DLD1 (cell line): ENCODE measurements at regions not wholly inside any gene's neighbourhood (a gene's known extent, or its start where the extent isn't known, plus 50 kb on each side); places are given as distances from the start of the nearest gene placed in this dataset.
"Not testable (repeated sequence)": the region's sequence is repeated elsewhere in the genome, so short reads cannot be mapped to it uniquely, and the experiment has no call there.

Source experiments
- in situ Hi-C: cut with HindIII; loops from 2 replicates; pipeline ENCODE4 v1.10.0; 2017; ENCODE audit warnings: low sequenced_read_pairs

- in situ Hi-C loops = no loop called here
These were observed 560.8 kb downstream of the POM121L12 start for GRCh38 chr7:53596230-53596629.

- in situ Hi-C loops = no loop called here
These were observed 564.9 kb downstream of the POM121L12 start for GRCh38 chr7:53600296-53600695.

GRCh38 chr7:53602817-53603418 lies 567.5 kb downstream of the POM121L12 start:
- in situ Hi-C loops = no loop called here

- in situ Hi-C loops = no loop called here
These were observed 568.0 kb downstream of the POM121L12 start for GRCh38 chr7:53603461-53603860.

- in situ Hi-C loops = no loop called here
These were observed 568.8 kb downstream of the POM121L12 start for GRCh38 chr7:53604201-53604600.

GRCh38 chr7:53607961-53608360 lies 572.5 kb downstream of the POM121L12 start:
- in situ Hi-C loops = no loop called here

- in situ Hi-C loops = no loop called here
These were observed 573.8 kb downstream of the POM121L12 start for GRCh38 chr7:53609185-53609584.

- in situ Hi-C loops = no loop called here
These were observed 575.6 kb downstream of the POM121L12 start for GRCh38 chr7:53611043-53611442.

GRCh38 chr7:53624356-53624755 lies 588.9 kb downstream of the POM121L12 start:
- in situ Hi-C loops = no loop called here

- in situ Hi-C loops = no loop called here
These were observed 593.3 kb downstream of the POM121L12 start for GRCh38 chr7:53628775-53629174.

GRCh38 chr7:53635251-53635650 lies 599.8 kb downstream of the POM121L12 start:
- in situ Hi-C loops = not testable (repeated sequence)

GRCh38 chr7:53638517-53638916 lies 603.1 kb downstream of the POM121L12 start:
- in situ Hi-C loops = no loop called here

GRCh38 chr7:53641091-53641490 lies 605.7 kb downstream of the POM121L12 start:
- in situ Hi-C loops = no loop called here

GRCh38 chr7:53642361-53642760 lies 606.9 kb downstream of the POM121L12 start:
- in situ Hi-C loops = no loop called here

GRCh38 chr7:53642866-53643265 lies 607.4 kb downstream of the POM121L12 start:
- in situ Hi-C loops = no loop called here

GRCh38 chr7:53656881-53657280 lies 621.4 kb downstream of the POM121L12 start:
- in situ Hi-C loops = no loop called here

- in situ Hi-C loops = no loop called here
These were observed 622.2 kb downstream of the POM121L12 start for GRCh38 chr7:53657586-53657985.

GRCh38 chr7:53658951-53659350 lies 623.5 kb downstream of the POM121L12 start:
- in situ Hi-C loops = no loop called here

- in situ Hi-C loops = no loop called here
These were observed 626.3 kb downstream of the POM121L12 start for GRCh38 chr7:53661645-53662217.

- in situ Hi-C loops = no loop called here
These were observed 637.2 kb downstream of the POM121L12 start for GRCh38 chr7:53672681-53673080.

GRCh38 chr7:53675835-53676234 lies 640.4 kb downstream of the POM121L12 start:
- in situ Hi-C loops = no loop called here

GRCh38 chr7:53684693-53685092 lies 649.3 kb downstream of the POM121L12 start:
- in situ Hi-C loops = no loop called here

GRCh38 chr7:53690411-53690810 lies 655.0 kb downstream of the POM121L12 start:
- in situ Hi-C loops = no loop called here
